ENCODE measurements at regions not wholly inside any gene's neighbourhood (a gene's known extent, or its start where the extent isn't known, plus 50 kb on each side); places are given as distances from the start of the nearest gene placed in this dataset.

- H3K4me1 ChIP-seq: no peaks in the 10 kb centered on the region
- no peak overlapping the region for H3K27ac ChIP-seq
- TF ChIP-seq POLR2A (IDR thresholded peaks at IDR 0.05): no peak
- TF ChIP-seq, protein P1, sequence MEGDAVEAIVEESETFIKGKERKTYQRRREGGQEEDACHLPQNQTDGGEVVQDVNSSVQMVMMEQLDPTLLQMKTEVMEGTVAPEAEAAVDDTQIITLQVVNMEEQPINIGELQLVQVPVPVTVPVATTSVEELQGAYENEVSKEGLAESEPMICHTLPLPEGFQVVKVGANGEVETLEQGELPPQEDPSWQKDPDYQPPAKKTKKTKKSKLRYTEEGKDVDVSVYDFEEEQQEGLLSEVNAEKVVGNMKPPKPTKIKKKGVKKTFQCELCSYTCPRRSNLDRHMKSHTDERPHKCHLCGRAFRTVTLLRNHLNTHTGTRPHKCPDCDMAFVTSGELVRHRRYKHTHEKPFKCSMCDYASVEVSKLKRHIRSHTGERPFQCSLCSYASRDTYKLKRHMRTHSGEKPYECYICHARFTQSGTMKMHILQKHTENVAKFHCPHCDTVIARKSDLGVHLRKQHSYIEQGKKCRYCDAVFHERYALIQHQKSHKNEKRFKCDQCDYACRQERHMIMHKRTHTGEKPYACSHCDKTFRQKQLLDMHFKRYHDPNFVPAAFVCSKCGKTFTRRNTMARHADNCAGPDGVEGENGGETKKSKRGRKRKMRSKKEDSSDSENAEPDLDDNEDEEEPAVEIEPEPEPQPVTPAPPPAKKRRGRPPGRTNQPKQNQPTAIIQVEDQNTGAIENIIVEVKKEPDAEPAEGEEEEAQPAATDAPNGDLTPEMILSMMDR (IDR thresholded peaks at IDR 0.05 in 4 of 5, conservative IDR thresholded peaks at IDR 0.05 in 1 of 5): no peak
- no peak for DNase-seq
- H3K9me3 ChIP-seq: no peaks in the 10 kb centered on the region
- H3K27me3 ChIP-seq: no peaks in the 10 kb centered on the region
- H3K4me3 ChIP-seq: no peak overlapping the region
- intact Hi-C loops (cut with DNase I; ENCODE audit: low total_unique reads) (no loop called here), in situ Hi-C loops (cut with MboI; ENCODE audit: low sequenced_read_pairs in 4 of 4) (no loop called here)
- ATAC-seq: no peak
- no peaks in the 10 kb centered on the region for H3K36me3 ChIP-seq
Measured at GRCh38 chr9:17863924-17864323, 285.1 kb downstream of the SH3GL2 start.

- Histone ChIP-seq H3K27ac (no peak overlapping the region), H3K4me1 (no peaks in the 10 kb centered on the region), H3K36me3 (no peaks in the 10 kb centered on the region), H3K27me3 (no peaks in the 10 kb centered on the region), H3K4me3 (no peak overlapping the region), H3K9me3 (no peaks in the 10 kb centered on the region)
- in situ Hi-C loops (cut with MboI; ENCODE audit: low sequenced_read_pairs in 4 of 4) (no loop called here), intact Hi-C loops (cut with DNase I; ENCODE audit: low total_unique reads) (no loop called here)
- no peak for ATAC-seq
- TF ChIP-seq, protein P1 (IDR thresholded peaks at IDR 0.05 in 4 of 5, conservative IDR thresholded peaks at IDR 0.05 in 1 of 5): no peak
- no peak for TF ChIP-seq POLR2A (IDR thresholded peaks at IDR 0.05)
- DNase-seq: no peak
Measured at GRCh38 chr9:17864951-17865350, 286.1 kb downstream of the SH3GL2 start.

GRCh38 chr9:17865881-17866280 lies 287.0 kb downstream of the SH3GL2 start:
- ATAC-seq: no peak
- DNase-seq: no peak
- no peaks in the 10 kb centered on the region for H3K9me3 ChIP-seq
- H3K36me3 ChIP-seq: no peaks in the 10 kb centered on the region
- TF ChIP-seq POLR2A (IDR thresholded peaks at IDR 0.05): no peak
- TF ChIP-seq, protein P1 (IDR thresholded peaks at IDR 0.05 in 4 of 5, conservative IDR thresholded peaks at IDR 0.05 in 1 of 5): no peak
- H3K27ac ChIP-seq: no peak overlapping the region
- intact Hi-C loops (cut with DNase I; ENCODE audit: low total_unique reads) (no loop called here), in situ Hi-C loops (cut with MboI; ENCODE audit: low sequenced_read_pairs in 4 of 4) (no loop called here)
- no peaks in the 10 kb centered on the region for H3K27me3 ChIP-seq
- no peak overlapping the region for H3K4me3 ChIP-seq
- no peaks in the 10 kb centered on the region for H3K4me1 ChIP-seq

- TF ChIP-seq, protein P1 (IDR thresholded peaks at IDR 0.05 in 4 of 5, conservative IDR thresholded peaks at IDR 0.05 in 1 of 5): no peak
- TF ChIP-seq POLR2A (IDR thresholded peaks at IDR 0.05): no peak
- Histone ChIP-seq H3K36me3 (no peaks in the 10 kb centered on the region), H3K27me3 (no peaks in the 10 kb centered on the region), H3K9me3 (no peaks in the 10 kb centered on the region), H3K27ac (no peak overlapping the region), H3K4me1 (no peaks in the 10 kb centered on the region), H3K4me3 (no peak overlapping the region)
- DNase-seq (no peak), ATAC-seq (no peak)
- intact Hi-C loops (cut with DNase I; ENCODE audit: low total_unique reads) (no loop called here), in situ Hi-C loops (cut with MboI; ENCODE audit: low sequenced_read_pairs in 4 of 4) (no loop called here)
Measured at GRCh38 chr9:17870722-17871121, 291.9 kb downstream of the SH3GL2 start.

GRCh38 chr9:17871213-17871890 lies 292.5 kb downstream of the SH3GL2 start:
- no peak overlapping the region for H3K4me3 ChIP-seq
- no peaks in the 10 kb centered on the region for H3K27me3 ChIP-seq
- H3K4me1 ChIP-seq: no peaks in the 10 kb centered on the region
- intact Hi-C loops (cut with DNase I; ENCODE audit: low total_unique reads) (no loop called here), in situ Hi-C loops (cut with MboI; ENCODE audit: low sequenced_read_pairs in 4 of 4) (no loop called here)
- H3K36me3 ChIP-seq: no peaks in the 10 kb centered on the region
- DNase-seq: no peak
- no peaks in the 10 kb centered on the region for H3K9me3 ChIP-seq
- no peak overlapping the region for H3K27ac ChIP-seq
- TF ChIP-seq POLR2A (IDR thresholded peaks at IDR 0.05): no peak
- TF ChIP-seq, protein P1 (IDR thresholded peaks at IDR 0.05 in 4 of 5, conservative IDR thresholded peaks at IDR 0.05 in 1 of 5): no peak
- no peak for ATAC-seq
